ENCODE measurements at regions not wholly inside any gene's neighbourhood (a gene's known extent, or its start where the extent isn't known, plus 50 kb on each side); places are given as distances from the start of the nearest gene placed in this dataset.

DNA sequence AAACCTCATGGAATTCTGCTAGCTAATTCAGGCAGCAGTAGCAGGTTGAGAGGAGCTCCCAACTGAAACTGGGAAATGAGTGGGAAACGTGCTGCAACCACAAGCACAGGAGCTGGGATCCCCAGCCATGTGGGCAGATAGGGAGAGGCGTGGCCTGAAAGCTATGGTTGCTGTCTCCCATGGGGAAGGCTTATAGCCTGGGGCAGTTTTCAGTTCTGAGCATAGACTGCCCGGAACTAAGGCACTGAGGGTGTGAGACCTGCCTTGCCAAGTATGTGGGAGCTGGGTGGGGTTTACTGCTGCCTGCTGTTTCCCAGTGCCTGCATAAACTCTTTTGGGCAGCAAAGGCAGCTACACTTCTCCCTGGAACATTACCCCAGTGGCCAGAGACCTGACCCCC lies 229.5 kb downstream of the TUSC7 start:
- no peak for DNase-seq

DNA sequence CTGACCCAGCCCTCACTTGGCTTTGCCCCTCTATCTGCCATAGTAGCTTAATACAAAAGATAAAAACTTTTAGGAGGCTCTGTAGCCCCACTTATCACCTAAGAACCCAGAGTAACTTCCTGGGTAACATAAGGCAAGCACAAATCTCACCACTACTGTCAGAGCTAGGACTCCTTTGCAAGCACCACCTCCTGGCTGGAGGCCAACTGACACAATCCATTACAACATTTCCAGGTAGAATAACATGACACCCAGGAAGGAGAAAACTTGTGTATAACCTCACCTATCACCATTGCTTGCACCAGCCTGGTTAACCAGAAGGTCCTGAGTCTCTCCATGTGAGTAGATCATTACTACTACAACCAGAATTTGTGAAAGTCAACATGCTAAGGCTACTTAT lies 230.0 kb downstream of the TUSC7 start:
- DNase-seq: no peak

DNA sequence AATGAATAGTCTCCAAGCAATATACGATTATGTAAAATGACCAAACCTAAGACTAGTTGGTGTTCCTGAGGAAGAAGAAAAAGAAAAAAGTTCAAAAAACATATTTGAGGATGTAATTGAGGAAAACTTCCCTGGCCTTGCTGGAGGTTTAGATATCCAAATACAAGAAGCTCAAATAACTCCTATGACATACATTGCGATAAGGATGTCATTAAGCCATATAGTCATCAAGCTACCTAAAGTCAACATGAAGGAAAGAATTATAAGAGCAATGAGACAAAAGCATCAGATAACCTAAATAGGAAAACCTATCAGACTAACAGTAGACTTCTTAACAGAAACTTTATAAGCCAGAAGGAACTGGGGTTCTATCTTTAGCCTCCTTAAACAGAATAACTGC lies 231.1 kb downstream of the TUSC7 start:
- DNase-seq: no peak

DNA sequence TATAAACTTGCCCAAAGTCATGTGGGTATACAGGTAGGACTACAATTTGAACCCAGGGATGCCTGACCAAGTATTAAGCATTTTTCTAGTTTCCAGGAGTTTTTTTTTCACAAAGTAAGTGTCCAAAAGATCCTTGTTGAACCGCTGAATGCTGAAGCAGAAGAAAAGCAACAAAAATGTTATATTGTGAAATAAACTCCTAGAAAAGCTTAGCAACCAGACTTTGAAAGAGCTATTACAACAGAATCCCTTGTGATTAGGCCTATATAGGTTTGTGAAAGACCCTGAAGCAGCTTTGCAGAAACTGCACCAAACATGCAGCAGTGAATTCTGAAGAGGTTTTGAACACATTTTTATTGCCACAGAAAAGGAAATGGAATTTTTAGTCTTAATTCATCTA lies 236.8 kb downstream of the TUSC7 start:
- DNase-seq: no peak

DNA sequence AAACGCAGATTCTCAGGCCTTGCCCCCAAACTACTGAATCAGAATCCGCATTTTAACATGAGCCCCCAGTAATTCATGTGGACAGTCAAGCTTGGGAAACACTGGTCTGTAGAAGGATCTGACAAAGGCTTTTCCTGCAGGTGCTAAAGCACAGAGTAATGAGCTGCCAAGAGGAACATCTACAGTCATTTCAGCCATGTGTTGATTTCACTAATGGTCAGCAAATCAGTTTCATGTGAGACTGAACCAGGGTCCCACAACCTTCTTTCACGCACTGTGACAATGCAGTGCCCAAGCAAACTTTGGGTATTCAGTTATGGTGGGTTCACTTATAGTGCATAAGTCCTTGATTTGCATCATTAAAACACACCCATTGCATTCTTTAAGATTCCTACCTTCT lies 237.6 kb downstream of the TUSC7 start:
- DNase-seq: no peak

DNA sequence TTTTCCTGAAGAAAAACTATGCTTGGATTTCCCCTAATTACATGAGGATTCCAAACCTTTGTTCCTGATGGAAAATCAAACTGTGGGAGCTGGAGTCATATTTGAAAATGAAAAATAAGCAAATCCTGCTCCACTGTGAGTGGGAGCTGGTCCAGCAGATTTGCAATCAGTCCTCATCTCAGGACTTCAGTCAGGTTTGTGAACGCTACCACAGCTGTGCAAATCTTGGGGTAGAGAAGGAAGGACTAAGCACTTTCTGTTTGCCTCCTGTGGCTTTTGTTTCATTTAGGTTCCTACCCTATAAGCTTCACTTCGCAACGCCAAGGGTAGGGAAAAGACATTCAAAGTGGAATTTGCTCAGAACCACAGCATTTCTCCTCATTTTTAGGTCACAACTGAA lies 238.2 kb downstream of the TUSC7 start:
- DNase-seq: no peak

DNA sequence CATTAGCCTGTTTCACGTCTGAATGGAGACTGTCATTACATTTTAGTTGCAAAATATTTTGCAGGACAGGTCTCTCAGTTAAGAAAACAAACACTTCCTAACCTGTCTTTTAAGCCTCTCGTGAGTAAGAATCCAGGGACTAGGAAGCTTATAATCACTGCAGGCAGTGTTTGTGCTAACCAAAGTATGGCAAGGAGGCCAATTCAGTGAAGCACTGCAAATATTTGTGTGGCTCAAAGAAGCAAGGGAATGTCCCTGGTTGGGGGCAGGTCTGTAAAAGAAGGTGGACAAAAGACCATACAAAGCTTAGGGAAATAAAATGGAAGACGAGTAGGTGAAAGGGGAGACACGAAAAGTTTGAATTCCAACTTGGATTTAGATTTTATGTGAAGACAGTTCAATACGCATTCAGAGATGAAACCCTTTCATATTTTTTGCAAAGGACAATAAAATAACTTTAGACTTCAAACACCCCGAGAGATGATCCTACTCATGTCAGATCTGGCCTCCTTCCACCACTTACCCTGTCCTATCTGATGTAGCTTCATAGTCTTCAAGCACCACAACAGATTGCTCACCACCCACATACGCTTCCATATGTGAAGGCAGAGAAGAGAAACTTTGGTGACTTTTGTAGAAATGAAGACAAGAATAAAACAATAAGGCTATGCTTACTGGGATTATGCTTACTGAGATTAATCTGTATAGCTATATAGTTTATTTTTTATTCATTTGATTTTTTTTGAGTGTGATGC lies 240.9 kb downstream of the TUSC7 start:
- no peak for DNase-seq

DNA sequence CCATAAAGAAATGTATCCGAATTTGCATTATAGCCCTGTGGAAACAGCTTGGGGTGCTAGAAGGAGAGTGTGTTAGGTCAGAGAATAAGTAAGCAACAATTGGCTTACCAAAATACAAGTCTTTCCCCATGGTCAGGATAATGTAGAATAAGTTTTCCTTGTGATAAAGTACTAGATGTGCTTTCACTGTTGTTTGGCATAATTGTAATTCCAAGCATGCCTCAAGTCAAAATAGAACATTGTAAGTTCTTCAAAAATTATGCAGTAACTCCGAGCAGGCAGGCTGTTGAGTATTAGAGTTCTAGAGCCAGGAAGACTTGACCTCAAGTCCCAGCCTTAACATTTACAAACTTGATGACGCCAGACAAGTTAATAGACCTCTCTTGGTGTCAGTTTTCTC lies 242.0 kb downstream of the TUSC7 start:
- DNase-seq: no peak

DNA sequence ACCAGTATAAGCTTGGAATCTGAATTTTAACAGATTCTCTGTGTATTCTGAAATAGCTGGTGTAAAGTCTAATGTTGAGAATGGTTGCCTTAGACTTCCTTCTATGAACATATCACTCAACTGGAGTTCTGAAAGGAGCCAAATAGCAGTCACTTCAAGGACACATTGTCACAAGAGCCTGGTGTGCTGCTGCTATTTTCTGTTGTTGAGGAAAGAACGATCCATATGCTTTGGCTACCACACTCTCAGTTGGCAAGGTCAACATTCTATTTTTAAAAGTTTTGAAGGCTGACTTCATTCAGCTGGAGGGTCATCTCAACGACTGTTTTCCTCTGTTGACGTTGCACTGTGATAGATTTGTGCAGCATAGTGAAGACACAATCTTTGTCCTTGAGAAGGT lies 248.7 kb downstream of the TUSC7 start:
- DNase-seq: no peak

DNA sequence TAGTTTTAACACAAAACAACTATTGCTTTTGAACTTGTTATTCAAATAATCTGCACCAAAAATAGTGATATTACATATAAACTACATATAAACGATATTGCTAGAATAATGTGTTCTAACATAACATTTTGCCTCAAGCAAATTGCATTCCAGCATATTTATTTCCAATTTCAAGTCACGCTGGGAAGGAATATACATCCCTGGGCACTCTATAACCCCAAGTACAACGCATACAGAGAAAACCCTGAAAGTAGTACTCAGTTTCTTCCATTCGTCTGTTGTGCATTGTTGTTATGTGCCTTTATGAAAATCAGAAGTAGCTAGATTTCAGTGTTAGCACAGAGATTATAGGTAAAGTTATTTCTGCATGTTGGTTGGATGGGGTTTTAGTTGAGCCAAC lies 251.5 kb downstream of the TUSC7 start:
- no peak for DNase-seq

DNA sequence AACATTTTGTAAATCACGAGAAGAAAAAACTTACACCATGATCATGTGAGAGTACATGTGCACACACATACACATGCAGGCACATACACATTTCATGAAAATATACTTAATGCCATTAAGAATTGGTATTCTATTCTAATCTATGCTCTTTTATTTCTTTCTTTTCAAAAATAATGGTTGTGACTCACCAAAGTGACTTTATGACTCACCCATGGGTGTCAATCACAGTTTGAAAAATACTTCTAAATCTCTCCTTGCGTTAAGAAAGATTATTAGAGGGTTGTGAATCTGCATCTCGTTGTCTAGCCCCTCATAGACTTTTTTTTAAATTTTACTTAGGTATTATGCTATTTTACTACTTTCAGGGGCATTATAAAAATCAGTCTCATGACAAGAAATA lies 254.2 kb downstream of the TUSC7 start:
- no peak for DNase-seq

DNA sequence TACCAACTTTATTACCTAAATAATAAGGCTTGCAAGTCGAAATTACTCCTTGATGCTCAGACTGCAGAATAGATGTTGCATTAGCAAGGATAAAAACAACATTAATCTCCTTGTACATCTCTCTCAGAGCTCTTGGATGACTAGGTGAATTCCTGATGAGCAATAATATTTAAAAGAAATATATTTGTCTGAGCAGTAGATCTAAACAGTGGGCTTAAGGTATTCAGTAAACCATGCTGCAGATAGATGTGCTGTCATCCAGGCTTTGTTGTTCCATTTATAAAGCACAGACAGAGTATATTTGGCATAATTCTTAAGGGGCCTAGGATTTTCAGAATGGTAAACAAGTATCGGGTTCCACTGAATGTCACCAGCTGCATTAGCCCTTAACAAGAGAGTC lies 257.1 kb downstream of the TUSC7 start:
- DNase-seq: no peak

DNA sequence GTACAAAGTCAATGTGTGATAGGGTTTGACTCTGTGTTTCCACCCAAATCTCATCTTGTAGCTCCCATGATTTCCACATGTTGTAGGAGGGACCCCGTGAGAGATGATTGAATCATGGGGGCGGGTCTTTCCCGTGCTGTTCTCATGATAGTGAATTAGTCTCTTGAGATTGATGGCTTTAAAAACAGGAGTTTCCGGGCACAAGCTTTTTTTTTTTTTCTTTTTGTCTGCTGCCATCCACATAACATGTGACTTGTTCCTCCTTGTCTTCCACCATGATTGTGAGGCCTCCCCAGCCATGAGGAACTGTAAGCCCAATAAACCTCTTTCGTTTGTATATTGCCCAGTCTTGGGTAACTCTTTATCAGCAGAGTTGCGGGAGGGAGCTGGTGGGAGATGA lies 259.6 kb downstream of the TUSC7 start:
- no peak for DNase-seq

DNA sequence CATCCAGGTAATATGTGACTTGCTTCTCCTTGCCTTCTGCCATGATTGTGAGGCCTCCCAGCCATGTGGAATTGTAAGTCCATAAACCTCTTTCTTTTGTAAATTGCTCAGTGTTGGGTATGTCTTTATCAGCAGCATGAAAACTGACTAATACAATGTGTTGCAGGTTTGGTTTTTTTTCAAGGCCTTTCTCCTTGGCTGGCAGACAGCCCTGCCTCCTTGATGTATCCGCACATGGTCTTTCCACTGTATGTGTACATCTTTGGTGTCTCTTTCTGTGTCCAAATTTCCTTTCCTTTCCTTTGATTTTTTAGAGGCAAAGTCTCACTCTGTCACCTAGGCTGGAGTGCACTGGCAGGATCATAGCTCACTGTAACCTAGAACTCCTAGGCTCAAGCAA lies 260.1 kb downstream of the TUSC7 start:
- DNase-seq: no peak

DNA sequence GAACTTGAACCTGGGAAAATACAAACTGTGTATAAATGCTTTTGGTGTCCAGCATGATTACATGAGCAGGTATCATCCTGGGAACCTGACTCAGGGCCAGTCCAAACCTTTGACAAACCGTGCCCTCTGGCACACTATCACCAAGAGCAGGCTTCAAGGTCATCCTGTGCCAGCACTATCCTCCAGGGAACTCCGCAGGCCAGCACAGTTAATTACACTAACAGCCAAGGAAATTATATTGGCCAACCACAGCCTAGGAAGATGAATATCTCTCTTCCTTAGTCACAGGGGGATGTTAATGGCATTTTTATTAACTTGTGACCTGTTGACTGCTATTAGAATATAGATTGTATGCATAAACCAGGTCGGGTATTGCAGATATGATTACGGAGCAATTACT lies 262.0 kb downstream of the TUSC7 start:
- no peak for DNase-seq

DNA sequence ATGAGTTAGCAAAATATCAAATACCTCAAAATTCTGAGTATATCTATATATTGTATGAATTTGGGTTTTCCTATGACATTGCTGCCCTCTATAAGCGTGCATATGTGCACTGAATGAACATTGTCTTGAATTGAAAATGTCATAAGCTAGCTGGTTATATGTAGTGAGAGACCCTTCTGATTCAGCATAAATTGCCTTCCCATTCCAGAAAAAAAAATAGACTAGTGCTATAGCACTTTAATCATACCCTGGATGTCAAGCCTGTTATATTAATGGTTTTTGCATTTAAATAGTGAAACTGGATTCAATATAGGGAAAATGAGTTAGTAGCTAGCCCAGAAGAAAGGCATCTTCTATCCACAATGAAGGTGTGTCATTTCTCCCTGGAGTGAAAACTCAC lies 265.1 kb downstream of the TUSC7 start:
- no peak for DNase-seq

DNA sequence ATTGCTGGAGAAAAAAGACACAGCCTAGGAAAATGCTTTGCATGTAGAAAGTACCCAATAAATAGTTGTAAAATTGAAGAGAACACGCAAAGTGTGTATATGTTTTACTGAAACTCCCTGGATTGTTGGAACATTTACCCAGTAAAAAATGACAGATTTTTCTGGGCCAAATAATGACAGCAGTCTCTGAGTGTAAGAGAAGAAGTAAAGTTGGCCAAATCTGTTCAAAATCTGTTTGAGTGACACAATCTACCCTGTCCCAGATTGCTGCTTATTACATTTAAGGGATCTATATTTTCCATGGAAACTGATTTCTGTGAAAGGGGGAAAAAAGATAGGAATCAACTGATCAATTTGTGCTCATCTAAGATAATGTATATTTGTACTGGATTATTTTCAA lies 267.9 kb downstream of the TUSC7 start:
- no peak for DNase-seq

DNA sequence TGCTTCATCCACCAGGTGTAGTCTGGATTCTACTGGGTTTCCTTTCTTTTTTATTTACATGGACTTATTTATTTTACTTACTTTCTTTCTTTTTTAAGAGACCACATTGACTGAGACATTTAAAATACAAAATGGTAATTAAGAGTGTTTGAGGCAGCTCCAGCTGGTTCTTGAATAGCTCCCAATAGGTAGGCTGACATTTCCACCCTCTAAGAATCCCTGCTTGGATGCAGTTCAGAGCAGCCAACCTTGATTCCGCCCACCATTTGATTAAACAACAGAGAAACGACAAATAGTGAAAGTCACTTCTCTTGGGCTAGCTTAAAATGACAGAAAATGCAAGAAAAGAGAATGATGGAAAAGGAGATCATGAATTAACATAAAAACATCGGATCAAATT lies 270.5 kb downstream of the TUSC7 start:
- DNase-seq: no peak

DNA sequence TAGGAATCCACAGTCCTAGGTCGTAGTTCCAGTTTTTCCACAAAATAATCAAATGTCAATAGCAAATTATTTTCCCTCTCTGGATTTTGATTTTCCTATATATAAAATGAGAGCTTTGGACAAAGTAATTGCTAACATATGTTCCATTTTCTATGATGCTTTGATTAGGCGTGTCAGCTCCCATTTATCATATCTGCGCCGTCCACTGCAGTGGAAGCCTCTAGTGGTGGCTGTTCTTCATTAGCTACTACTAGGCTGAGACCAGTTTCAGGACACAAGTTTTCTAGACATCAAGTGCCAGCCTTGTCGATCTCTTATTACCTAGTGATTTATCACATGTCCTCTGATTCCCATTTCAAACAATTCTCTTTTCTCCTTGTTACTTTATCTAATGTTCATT lies 271.5 kb downstream of the TUSC7 start:
- no peak for DNase-seq

DNA sequence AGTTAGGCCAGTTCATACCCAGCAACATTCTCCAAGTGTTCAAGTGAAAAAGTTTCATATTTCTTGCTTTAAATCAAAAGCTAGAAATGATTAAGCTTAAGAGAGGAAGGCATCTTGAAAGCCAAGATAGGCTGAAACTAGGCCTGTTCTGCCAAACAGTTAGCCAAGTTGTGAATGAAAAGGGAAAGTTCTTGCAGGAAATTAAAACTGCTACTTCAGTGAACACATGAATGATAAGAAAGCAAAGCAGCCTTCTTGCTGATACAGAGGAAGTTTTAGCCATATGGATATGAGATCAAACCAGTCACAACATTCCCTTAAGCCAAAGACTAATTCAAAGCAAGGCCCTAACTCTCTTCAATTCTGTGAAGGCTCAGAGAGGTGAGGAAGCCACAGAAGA lies 274.7 kb downstream of the TUSC7 start:
- no peak for DNase-seq

DNA sequence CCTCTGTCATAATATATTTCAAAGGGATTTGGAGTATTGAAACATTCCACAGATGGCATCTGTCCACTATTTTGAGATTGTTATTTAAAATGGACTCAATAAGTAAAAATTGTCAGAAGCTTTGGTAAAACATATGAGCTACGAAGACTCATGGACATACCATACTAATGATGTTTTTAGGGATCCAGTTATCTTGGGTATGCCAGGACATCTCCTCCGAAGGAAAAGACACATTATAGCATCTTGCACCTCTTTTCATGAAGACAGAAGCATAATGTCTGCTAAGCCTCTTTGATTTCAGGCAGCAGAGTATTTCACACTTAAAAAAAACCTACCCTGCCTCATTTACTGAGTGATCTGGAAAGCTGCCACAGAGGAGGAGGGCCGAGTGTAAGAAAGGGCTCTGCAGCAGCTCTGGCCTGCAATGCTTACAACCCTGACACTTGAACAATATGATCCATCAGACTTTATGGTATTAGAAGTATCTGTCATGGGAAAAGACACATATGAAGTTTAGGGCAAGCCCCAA lies 284.8 kb downstream of the TUSC7 start:
- no peak for DNase-seq

DNA sequence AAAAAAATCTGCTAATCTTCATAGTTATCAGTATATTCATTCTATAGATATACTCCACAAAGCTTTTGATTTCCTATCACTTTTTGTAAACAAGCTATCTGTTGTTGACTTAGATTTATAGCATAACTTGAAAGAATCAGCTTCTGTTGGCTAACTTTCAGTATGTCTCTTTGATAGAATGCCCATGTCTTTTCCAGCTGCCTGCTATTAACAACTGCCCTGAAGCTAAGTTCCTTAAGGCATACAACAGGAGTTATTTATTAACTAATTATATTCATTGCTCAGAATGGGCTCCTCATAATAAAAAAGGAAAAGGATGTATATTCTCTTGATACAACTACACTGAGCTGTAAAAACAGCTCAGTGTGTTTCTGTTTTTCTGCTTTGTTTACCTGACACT lies 293.9 kb downstream of the TUSC7 start:
- DNase-seq: no peak

DNA sequence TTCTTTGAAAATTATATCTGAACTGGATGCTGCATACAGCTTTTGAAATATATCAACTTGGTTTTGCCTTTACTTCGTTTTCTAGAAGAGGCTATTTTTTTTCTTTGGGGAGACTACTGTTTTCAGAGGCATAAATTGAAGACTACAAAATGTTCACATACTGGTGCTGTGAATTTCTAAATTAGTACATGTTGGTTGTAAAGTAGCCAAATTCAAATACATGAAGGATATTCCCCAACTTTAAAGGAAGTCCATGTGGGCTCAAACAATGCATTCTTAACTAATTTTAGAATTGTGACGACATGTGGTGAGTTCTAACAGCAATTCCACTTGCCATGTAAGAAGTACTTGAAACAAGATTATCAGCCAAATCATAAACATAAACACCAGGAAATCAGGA lies 295.7 kb downstream of the TUSC7 start:
- DNase-seq: no peak

DNA sequence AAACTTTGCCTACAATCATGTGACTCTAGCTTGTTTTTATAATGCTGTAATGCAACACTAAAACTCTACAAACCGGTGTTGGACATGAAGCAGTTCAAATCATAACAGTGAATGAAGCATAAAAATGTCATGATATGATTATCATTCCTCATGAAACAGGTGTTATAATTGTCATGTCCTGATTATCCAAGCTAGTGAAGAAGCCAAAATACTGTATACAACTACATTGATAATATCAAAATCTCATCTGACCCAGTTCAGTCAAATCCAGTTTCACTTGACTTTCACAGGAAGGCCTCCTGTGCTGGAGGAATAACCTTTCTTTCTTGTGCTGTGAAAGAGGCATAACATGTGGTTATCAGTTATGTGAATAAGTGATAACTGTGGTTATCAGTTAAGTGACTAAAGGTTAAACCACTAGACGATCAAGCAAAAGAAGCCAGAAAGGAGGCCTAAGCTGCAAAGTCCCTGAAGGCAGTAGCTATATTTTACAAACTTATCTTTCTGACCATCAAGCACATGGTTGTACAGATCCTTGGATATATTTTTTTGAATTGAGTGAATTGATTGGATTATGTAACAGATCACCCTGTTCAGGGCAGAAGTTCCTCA lies 296.4 kb downstream of the TUSC7 start:
- DNase-seq: no peak

DNA sequence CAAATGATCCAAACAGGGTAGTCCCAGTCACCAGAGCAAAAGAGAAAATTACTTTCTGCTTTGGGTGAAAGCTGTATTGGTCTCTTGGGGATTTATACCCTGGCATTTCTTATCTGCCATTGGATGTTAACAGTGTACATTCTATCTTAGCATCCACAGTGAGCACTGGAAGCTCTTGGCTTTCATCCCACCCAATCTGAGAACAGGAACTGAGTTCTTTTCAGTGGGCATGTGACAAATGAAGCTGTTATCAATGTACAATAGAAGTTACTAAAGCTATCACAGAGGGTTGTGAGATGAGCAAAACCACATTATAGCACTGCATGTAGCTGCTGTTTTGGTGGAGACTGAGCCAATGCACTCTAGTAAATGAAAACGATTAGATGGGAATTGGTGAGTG lies 300.7 kb downstream of the TUSC7 start:
- DNase-seq: no peak
